IMR-90 (cell line): ENCODE measurements at regions not wholly inside any gene's neighbourhood (a gene's known extent, or its start where the extent isn't known, plus 50 kb on each side); places are given as distances from the start of the nearest gene placed in this dataset.

Experiments used
- BHLHE40 ChIP-seq: fragments of 150-350 bp; IDR thresholded peaks from 2 replicates; pipeline ENCODE4 v1.6.1; 2016; ENCODE audit warnings: mild to moderate bottlenecking, low read depth, low read length
- MAFK ChIP-seq: IDR thresholded peaks from 2 replicates; pipeline ENCODE4 v1.6.1; 2012; ENCODE audit warnings: low read depth, low read length, improper control_type of control experiment
- NFE2L2 ChIP-seq: fragments of 150-350 bp; IDR thresholded peaks from 2 replicates; pipeline ENCODE4 v1.6.1; 2016; ENCODE audit warnings: low read depth, mild to moderate bottlenecking, low read length
- POLR2A ChIP-seq: IDR thresholded peaks from 2 replicates; pipeline ENCODE4 v1.6.1; 2012; ENCODE audit warnings: mild to moderate bottlenecking, low read depth, low read length
- RAD21 ChIP-seq: IDR thresholded peaks from 2 replicates; pipeline ENCODE4 v1.6.1; 2012; ENCODE audit warnings: low read length, improper control_type of control experiment
- RFX5 ChIP-seq: IDR thresholded peaks from 2 replicates; pipeline ENCODE4 v1.8.0; 2012; ENCODE audit warnings: low read depth, mild to moderate bottlenecking, low read length, moderate library complexity
- TF ChIP-seq, protein P1 (sequence below): conservative IDR thresholded peaks from 2 replicates; pipeline ENCODE4 v1.5.1; 2012; ENCODE audit warnings: mild to moderate bottlenecking, low read depth, low read length, improper control_type of control experiment

DNA sequence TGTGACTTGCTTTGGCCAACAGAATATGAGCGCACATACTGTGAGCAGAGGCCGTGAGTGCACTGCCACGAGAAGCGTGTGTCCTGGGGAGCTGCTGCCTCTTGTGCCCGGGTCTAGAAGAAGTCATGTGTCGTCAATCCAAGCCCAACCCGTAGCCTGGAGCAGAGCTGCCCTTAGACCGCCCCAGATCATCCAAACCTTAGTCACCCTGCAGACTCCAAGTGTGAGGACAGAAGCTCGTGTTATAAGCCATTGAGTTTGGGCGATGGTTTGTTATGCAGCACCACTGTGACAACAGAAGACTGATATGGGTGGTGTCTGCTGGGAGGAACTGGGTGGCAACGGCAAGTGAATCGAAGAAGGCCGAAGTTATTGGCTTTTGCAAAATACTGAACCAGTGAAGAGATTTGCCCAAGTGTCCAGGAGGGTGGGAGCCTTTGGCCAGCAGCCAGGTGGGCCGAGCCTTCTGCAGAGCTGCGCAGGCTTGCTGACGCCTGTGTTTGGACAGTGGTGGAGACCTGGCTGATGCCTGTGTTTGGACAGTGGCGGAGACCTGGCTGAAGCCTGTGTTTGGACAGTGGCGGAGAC, 101.3 kb upstream of the SULF2 start:
- TF ChIP-seq, protein P1, sequence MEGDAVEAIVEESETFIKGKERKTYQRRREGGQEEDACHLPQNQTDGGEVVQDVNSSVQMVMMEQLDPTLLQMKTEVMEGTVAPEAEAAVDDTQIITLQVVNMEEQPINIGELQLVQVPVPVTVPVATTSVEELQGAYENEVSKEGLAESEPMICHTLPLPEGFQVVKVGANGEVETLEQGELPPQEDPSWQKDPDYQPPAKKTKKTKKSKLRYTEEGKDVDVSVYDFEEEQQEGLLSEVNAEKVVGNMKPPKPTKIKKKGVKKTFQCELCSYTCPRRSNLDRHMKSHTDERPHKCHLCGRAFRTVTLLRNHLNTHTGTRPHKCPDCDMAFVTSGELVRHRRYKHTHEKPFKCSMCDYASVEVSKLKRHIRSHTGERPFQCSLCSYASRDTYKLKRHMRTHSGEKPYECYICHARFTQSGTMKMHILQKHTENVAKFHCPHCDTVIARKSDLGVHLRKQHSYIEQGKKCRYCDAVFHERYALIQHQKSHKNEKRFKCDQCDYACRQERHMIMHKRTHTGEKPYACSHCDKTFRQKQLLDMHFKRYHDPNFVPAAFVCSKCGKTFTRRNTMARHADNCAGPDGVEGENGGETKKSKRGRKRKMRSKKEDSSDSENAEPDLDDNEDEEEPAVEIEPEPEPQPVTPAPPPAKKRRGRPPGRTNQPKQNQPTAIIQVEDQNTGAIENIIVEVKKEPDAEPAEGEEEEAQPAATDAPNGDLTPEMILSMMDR, result no peak
- TF ChIP-seq MAFK, result no peak
- no peak for TF ChIP-seq POLR2A
- no peak for TF ChIP-seq RFX5
- no peak for TF ChIP-seq RAD21
- TF ChIP-seq BHLHE40, result no peak
- no peak for TF ChIP-seq NFE2L2
